ENCODE measurements at regions not wholly inside any gene's neighbourhood (a gene's known extent, or its start where the extent isn't known, plus 50 kb on each side); places are given as distances from the start of the nearest gene placed in this dataset.

GRCh38 chr5:12795333-12795663, 891.1 kb upstream of the CTNND2 start:
- no peaks in the 10 kb centered on the region for H3K9me2 ChIP-seq (replicated peaks; ENCODE audit: control insufficient read depth, low read length)

GRCh38 chr5:12794476-12795332, 890.5 kb upstream of the CTNND2 start:
- H3K27ac ChIP-seq (ENCODE audit: low read depth, low read length) = no peak overlapping the region
- H3K79me2 ChIP-seq (ENCODE audit: control insufficient read depth, low read length) = no peaks in the 10 kb centered on the region
- no peaks in the 10 kb centered on the region for H3K27me3 ChIP-seq (ENCODE audit: control insufficient read depth, low read length)
- TF ChIP-seq CTCF (IDR thresholded peaks at IDR 0.05; ENCODE audit: low read depth, low read length, poor library complexity, severe bottlenecking) (no peak), EZH2phosphoT487 (IDR thresholded peaks at IDR 0.05; ENCODE audit: borderline replicate concordance, low read length) (no peak)
- H3K4me1 ChIP-seq (ENCODE audit: control insufficient read depth, low read length) = no peaks in the 10 kb centered on the region
- no peaks in the 10 kb centered on the region for H3K9me2 ChIP-seq (replicated peaks; ENCODE audit: control insufficient read depth, low read length)
- no peaks in the 10 kb centered on the region for H3K36me3 ChIP-seq (ENCODE audit: control insufficient read depth, low read length)
- no peaks in the 10 kb centered on the region for H4K20me1 ChIP-seq (ENCODE audit: control insufficient read depth, insufficient read depth, low read depth, low read length)
- no peaks in the 10 kb centered on the region; the same call in 1 of the 2 replicates for H3K9me3 ChIP-seq (ENCODE audit: control insufficient read depth, insufficient read depth, low read length)
- H3F3A ChIP-seq (ENCODE audit: control insufficient read depth, insufficient read depth) = no peaks in the 10 kb centered on the region
- no peak overlapping the region for H3K4me3 ChIP-seq (ENCODE audit: low read length)
- H3K4me2 ChIP-seq (ENCODE audit: low read length) = no peak overlapping the region

More at GRCh38 chr5:12795333-12795663, 891.1 kb upstream of the CTNND2 start:
- Histone ChIP-seq H3K4me2 (ENCODE audit: low read length) (no peak overlapping the region), H3K27ac (ENCODE audit: low read depth, low read length) (no peak overlapping the region), H3K4me3 (ENCODE audit: low read length) (no peak overlapping the region), H3K79me2 (ENCODE audit: control insufficient read depth, low read length) (no peaks in the 10 kb centered on the region), H3K9me3 (ENCODE audit: control insufficient read depth, insufficient read depth, low read length) (no peaks in the 10 kb centered on the region; the same call in 1 of the 2 replicates), H4K20me1 (ENCODE audit: control insufficient read depth, insufficient read depth, low read depth, low read length) (no peaks in the 10 kb centered on the region), H3K27me3 (ENCODE audit: control insufficient read depth, low read length) (no peaks in the 10 kb centered on the region), H3K36me3 (ENCODE audit: control insufficient read depth, low read length) (no peaks in the 10 kb centered on the region), H3K4me1 (ENCODE audit: control insufficient read depth, low read length) (no peaks in the 10 kb centered on the region), H3F3A (ENCODE audit: control insufficient read depth, insufficient read depth) (no peaks in the 10 kb centered on the region)
- no peak for TF ChIP-seq EZH2phosphoT487 (IDR thresholded peaks at IDR 0.05; ENCODE audit: borderline replicate concordance, low read length)
- TF ChIP-seq CTCF (IDR thresholded peaks at IDR 0.05; ENCODE audit: low read depth, low read length, poor library complexity, severe bottlenecking) = no peak

GRCh38 chr5:12793373-12793772, 889.1 kb upstream of the CTNND2 start:
- Histone ChIP-seq H3K4me3 (ENCODE audit: low read length) (no peak overlapping the region), H3K9me2 (replicated peaks; ENCODE audit: control insufficient read depth, low read length) (no peaks in the 10 kb centered on the region), H4K20me1 (ENCODE audit: control insufficient read depth, insufficient read depth, low read depth, low read length) (no peaks in the 10 kb centered on the region), H3K36me3 (ENCODE audit: control insufficient read depth, low read length) (no peaks in the 10 kb centered on the region), H3F3A (ENCODE audit: control insufficient read depth, insufficient read depth) (no peaks in the 10 kb centered on the region), H3K27me3 (ENCODE audit: control insufficient read depth, low read length) (no peaks in the 10 kb centered on the region), H3K79me2 (ENCODE audit: control insufficient read depth, low read length) (no peaks in the 10 kb centered on the region), H3K27ac (ENCODE audit: low read depth, low read length) (no peak overlapping the region), H3K9me3 (ENCODE audit: control insufficient read depth, insufficient read depth, low read length) (no peaks in the 10 kb centered on the region; the same call in 1 of the 2 replicates), H3K4me2 (ENCODE audit: low read length) (no peak overlapping the region), H3K4me1 (ENCODE audit: control insufficient read depth, low read length) (no peaks in the 10 kb centered on the region)
- TF ChIP-seq CTCF (IDR thresholded peaks at IDR 0.05; ENCODE audit: low read depth, low read length, poor library complexity, severe bottlenecking) (no peak), EZH2phosphoT487 (IDR thresholded peaks at IDR 0.05; ENCODE audit: borderline replicate concordance, low read length) (no peak)

Data from DOHH2 (cell line).